OCI-LY3 (cell line): ENCODE measurements at regions not wholly inside any gene's neighbourhood (a gene's known extent, or its start where the extent isn't known, plus 50 kb on each side); places are given as distances from the start of the nearest gene placed in this dataset.

Experiments
- CTCF ChIP-seq: fragments of 200-600, 300-600 bp; sonication (generic); IDR thresholded peaks from 2 replicates; pipeline ENCODE4 v1.5.1; 2014; ENCODE audit warnings: antibody characterized with exemption, low read length, low read depth
- EZH2phosphoT487 ChIP-seq: fragments of 200-600 bp; shearing (Covaris generic); IDR thresholded peaks from 2 replicates; pipeline ENCODE4 v1.6.1; 2018; ENCODE audit warnings: antibody characterized with exemption, mixed run types, low read depth

DNA sequence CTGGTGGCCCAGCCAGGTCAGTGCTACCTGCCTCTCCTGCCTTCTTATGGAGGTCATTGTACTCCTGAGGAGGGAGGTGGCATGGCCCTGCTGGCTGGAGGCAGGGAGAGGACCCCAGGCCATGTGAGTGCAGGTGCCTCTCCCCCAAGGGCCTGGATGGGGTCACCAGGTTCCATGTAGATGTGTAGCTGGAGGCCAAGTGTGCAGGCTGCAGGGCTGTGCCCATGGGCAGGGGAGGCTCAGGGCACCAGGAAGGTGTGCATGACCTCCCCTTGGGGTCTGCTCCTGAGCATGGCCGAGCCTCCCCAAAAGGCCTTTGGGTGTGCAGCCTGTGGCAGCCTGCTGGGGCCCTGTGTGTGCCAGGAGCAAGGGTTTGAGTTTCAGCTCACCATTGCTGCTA lies 128.1 kb upstream of the HDAC4 start:
- no peak for TF ChIP-seq CTCF
- TF ChIP-seq EZH2phosphoT487: no peak
